ENCODE measurements at regions not wholly inside any gene's neighbourhood (a gene's known extent, or its start where the extent isn't known, plus 50 kb on each side); places are given as distances from the start of the nearest gene placed in this dataset.

DNA sequence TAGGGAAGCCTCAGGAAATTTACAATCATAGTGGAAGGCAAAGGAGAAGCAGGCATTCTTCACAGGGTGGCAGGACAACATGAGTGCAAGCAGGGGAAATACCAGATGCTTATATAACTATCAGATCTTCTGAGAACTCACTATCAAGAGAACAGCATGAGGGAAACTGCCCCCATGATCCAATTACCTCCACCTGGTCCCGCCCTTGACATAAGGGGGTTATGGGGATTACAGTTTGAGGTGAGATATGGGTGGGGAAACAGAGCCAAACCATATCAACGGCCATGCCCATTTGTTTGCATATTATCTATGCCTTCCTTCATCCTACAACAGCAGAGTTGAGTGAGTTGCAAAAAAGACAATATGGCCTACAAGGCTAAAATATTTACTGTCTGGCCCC lies 140.2 kb upstream of the CCDC196 start:
- no peaks in the 10 kb centered on the region for H3K36me3 ChIP-seq (replicated peaks in 1 of 2; ENCODE audit: control insufficient read depth in 1 of 2, insufficient read depth in 2 of 2, low read length in 1 of 2)
- TF ChIP-seq, protein P1, sequence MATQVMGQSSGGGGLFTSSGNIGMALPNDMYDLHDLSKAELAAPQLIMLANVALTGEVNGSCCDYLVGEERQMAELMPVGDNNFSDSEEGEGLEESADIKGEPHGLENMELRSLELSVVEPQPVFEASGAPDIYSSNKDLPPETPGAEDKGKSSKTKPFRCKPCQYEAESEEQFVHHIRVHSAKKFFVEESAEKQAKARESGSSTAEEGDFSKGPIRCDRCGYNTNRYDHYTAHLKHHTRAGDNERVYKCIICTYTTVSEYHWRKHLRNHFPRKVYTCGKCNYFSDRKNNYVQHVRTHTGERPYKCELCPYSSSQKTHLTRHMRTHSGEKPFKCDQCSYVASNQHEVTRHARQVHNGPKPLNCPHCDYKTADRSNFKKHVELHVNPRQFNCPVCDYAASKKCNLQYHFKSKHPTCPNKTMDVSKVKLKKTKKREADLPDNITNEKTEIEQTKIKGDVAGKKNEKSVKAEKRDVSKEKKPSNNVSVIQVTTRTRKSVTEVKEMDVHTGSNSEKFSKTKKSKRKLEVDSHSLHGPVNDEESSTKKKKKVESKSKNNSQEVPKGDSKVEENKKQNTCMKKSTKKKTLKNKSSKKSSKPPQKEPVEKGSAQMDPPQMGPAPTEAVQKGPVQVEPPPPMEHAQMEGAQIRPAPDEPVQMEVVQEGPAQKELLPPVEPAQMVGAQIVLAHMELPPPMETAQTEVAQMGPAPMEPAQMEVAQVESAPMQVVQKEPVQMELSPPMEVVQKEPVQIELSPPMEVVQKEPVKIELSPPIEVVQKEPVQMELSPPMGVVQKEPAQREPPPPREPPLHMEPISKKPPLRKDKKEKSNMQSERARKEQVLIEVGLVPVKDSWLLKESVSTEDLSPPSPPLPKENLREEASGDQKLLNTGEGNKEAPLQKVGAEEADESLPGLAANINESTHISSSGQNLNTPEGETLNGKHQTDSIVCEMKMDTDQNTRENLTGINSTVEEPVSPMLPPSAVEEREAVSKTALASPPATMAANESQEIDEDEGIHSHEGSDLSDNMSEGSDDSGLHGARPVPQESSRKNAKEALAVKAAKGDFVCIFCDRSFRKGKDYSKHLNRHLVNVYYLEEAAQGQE (IDR thresholded peaks at IDR 0.05; ENCODE audit: low read depth, low read length): no peak
- TF ChIP-seq FOSL2 (IDR thresholded peaks at IDR 0.05; ENCODE audit: borderline replicate concordance, low read depth) (no peak), GABPA (IDR thresholded peaks at IDR 0.05; ENCODE audit: low read depth) (no peak)
- TF ChIP-seq, protein P2, sequence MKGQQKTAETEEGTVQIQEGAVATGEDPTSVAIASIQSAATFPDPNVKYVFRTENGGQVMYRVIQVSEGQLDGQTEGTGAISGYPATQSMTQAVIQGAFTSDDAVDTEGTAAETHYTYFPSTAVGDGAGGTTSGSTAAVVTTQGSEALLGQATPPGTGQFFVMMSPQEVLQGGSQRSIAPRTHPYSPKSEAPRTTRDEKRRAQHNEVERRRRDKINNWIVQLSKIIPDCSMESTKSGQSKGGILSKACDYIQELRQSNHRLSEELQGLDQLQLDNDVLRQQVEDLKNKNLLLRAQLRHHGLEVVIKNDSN (IDR thresholded peaks at IDR 0.05; ENCODE audit: borderline replicate concordance, low read depth): no peak
- H3K4me2 ChIP-seq: no peak overlapping the region
- no peaks in the 10 kb centered on the region for H3K27me3 ChIP-seq (ENCODE audit: insufficient read depth)
- H3K27ac ChIP-seq (ENCODE audit: low read depth in 2 of 2, low read length in 1 of 2): no peak overlapping the region
- no peak overlapping the region for H3K9ac ChIP-seq
- no peak for DNase-seq
- H2AFZ ChIP-seq (ENCODE audit: low read depth): no peak overlapping the region
- H3K9me3 ChIP-seq: peaks cover 2% of the 10 kb centered on the region; the same call in 1 of the 2 replicates
- H3K79me2 ChIP-seq (ENCODE audit: insufficient read depth): no peaks in the 10 kb centered on the region
- H3K4me3 ChIP-seq (ENCODE audit: low read depth in 2 of 2, low read length in 1 of 2): no peak overlapping the region
- ChIA-PET POLR2A (no interaction called here), CTCF (no interaction called here)
- 12% methylated on average over 2 of the region's 2 CpGs for WGBS (ENCODE audit: low lambda C conversion rate)
- H3K9me2 ChIP-seq: no peaks in the 10 kb centered on the region
- H4K20me1 ChIP-seq (ENCODE audit: insufficient read depth): no peaks in the 10 kb centered on the region
- no peaks in the 10 kb centered on the region for H3K4me1 ChIP-seq (ENCODE audit: control insufficient read depth in 1 of 2, insufficient read depth in 2 of 2, low read depth in 1 of 2, low read length in 1 of 2)
- H3F3A ChIP-seq (replicated peaks; ENCODE audit: insufficient read depth): no peaks in the 10 kb centered on the region

DNA sequence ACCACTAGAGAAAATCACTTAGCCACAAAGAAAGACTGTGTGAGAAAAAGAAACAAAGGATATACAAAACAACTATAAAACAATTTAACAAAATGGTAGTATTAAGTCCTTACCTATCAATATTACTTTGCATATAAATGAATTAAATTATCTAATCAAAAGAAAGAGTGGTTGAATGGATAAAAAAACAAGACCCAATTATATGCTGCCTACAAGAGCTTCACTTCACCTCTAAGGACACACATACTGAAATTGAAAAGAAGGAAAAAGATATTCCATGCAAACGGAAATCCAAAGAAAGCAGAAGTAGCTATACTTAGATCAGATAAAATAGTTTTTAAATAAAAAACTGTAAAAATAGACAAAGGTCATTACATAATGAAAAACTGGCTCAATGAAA lies 134.9 kb upstream of the CCDC196 start:
- H3K27ac ChIP-seq (ENCODE audit: low read depth in 2 of 2, low read length in 1 of 2): no peak overlapping the region
- no peaks in the 10 kb centered on the region for H3K27me3 ChIP-seq (ENCODE audit: insufficient read depth)
- H3K79me2 ChIP-seq (ENCODE audit: insufficient read depth): no peaks in the 10 kb centered on the region
- no peak overlapping the region for H3K4me2 ChIP-seq
- no peaks in the 10 kb centered on the region for H3K36me3 ChIP-seq (replicated peaks in 1 of 2; ENCODE audit: control insufficient read depth in 1 of 2, insufficient read depth in 2 of 2, low read length in 1 of 2)
- WGBS (ENCODE audit: low lambda C conversion rate): 5% methylated on average over 1 of the region's 1 CpG
- ChIA-PET CTCF (interaction anchor here (2.5 kb wide), 1 partner anchor 9 kb away, joined by 13 read pairs; no protein-coding TSS in a partner anchor), POLR2A (no interaction called here)
- no peak overlapping the region for H2AFZ ChIP-seq (ENCODE audit: low read depth)
- peaks cover 6% of the 10 kb centered on the region; the same call in 1 of the 2 replicates for H3K9me3 ChIP-seq
- no peak overlapping the region for H3K9ac ChIP-seq
- no peaks in the 10 kb centered on the region for H3K9me2 ChIP-seq
- no peak overlapping the region for H3K4me3 ChIP-seq (ENCODE audit: low read depth in 2 of 2, low read length in 1 of 2)
- no peak for DNase-seq
- H4K20me1 ChIP-seq (ENCODE audit: insufficient read depth): no peaks in the 10 kb centered on the region
- H3K4me1 ChIP-seq (ENCODE audit: control insufficient read depth in 1 of 2, insufficient read depth in 2 of 2, low read depth in 1 of 2, low read length in 1 of 2): no peaks in the 10 kb centered on the region
- no peaks in the 10 kb centered on the region for H3F3A ChIP-seq (replicated peaks; ENCODE audit: insufficient read depth)
- TF ChIP-seq MXI1 (IDR thresholded peaks at IDR 0.05; ENCODE audit: low read depth, low read length) (no peak), RCOR1 (IDR thresholded peaks at IDR 0.05; ENCODE audit: low read length) (no peak), RXRA (IDR thresholded peaks at IDR 0.05; ENCODE audit: borderline replicate concordance, low read depth) (no peak), JUND (IDR thresholded peaks at IDR 0.05) (no peak), ELF1 (IDR thresholded peaks at IDR 0.05) (no peak), RAD21 (IDR thresholded peaks at IDR 0.05; ENCODE audit: low read length) (no peak), FOXJ3 (CRISPR knock-in tag; IDR thresholded peaks at IDR 0.05) (no peak), TEAD4 (IDR thresholded peaks at IDR 0.05; ENCODE audit: borderline replicate concordance, insufficient read depth) (no peak), GATA2 (CRISPR knock-in tag; IDR thresholded peaks at IDR 0.05) (no peak), CHD2 (IDR thresholded peaks at IDR 0.05; ENCODE audit: low read length, partially characterized antibody) (no peak), NFIC (IDR thresholded peaks at IDR 0.05; ENCODE audit: borderline replicate concordance) (no peak)
- TF ChIP-seq, protein P3, sequence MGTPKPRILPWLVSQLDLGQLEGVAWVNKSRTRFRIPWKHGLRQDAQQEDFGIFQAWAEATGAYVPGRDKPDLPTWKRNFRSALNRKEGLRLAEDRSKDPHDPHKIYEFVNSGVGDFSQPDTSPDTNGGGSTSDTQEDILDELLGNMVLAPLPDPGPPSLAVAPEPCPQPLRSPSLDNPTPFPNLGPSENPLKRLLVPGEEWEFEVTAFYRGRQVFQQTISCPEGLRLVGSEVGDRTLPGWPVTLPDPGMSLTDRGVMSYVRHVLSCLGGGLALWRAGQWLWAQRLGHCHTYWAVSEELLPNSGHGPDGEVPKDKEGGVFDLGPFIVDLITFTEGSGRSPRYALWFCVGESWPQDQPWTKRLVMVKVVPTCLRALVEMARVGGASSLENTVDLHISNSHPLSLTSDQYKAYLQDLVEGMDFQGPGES (IDR thresholded peaks at IDR 0.05; ENCODE audit: low read depth, low read length): no peak
- TF ChIP-seq, protein P4, sequence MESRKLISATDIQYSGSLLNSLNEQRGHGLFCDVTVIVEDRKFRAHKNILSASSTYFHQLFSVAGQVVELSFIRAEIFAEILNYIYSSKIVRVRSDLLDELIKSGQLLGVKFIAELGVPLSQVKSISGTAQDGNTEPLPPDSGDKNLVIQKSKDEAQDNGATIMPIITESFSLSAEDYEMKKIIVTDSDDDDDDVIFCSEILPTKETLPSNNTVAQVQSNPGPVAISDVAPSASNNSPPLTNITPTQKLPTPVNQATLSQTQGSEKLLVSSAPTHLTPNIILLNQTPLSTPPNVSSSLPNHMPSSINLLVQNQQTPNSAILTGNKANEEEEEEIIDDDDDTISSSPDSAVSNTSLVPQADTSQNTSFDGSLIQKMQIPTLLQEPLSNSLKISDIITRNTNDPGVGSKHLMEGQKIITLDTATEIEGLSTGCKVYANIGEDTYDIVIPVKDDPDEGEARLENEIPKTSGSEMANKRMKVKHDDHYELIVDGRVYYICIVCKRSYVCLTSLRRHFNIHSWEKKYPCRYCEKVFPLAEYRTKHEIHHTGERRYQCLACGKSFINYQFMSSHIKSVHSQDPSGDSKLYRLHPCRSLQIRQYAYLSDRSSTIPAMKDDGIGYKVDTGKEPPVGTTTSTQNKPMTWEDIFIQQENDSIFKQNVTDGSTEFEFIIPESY (IDR thresholded peaks at IDR 0.05; ENCODE audit: borderline replicate concordance, low read depth): no peak
- TF ChIP-seq, protein P5, sequence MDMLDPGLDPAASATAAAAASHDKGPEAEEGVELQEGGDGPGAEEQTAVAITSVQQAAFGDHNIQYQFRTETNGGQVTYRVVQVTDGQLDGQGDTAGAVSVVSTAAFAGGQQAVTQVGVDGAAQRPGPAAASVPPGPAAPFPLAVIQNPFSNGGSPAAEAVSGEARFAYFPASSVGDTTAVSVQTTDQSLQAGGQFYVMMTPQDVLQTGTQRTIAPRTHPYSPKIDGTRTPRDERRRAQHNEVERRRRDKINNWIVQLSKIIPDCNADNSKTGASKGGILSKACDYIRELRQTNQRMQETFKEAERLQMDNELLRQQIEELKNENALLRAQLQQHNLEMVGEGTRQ (IDR thresholded peaks at IDR 0.05; ENCODE audit: borderline replicate concordance, low read depth, low read length): no peak
- TF ChIP-seq, protein P2 (IDR thresholded peaks at IDR 0.05; ENCODE audit: borderline replicate concordance, low read depth): no peak
- TF ChIP-seq, protein P6, sequence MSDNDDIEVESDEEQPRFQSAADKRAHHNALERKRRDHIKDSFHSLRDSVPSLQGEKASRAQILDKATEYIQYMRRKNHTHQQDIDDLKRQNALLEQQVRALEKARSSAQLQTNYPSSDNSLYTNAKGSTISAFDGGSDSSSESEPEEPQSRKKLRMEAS (IDR thresholded peaks at IDR 0.05; ENCODE audit: low read depth): no peak

All from SK-N-SH (cell line).